IMR-90 (cell line): ENCODE measurements at regions not wholly inside any gene's neighbourhood (a gene's known extent, or its start where the extent isn't known, plus 50 kb on each side); places are given as distances from the start of the nearest gene placed in this dataset.
A peak's percentile ranks its signal among the peaks of the same experiment; 100 is the strongest.

Experiments
- ATAC-seq: fragments of 200-7000 bp; cut with Tn5 transposase; 2 replicates; pipeline ENCODE4 v1.9.1; 2020; ENCODE audit warnings: low read depth, mild to moderate bottlenecking, moderate library complexity
- BruUV-seq: library from RNA; stranded (reverse); fragments of 400-500 nt; replicated peaks from 2 replicates; lab custom pipeline; 2021; lab: Mats Ljungman, UMichigan
- CTCF ChIA-PET: fragments of 300-600 bp; formaldehyde crosslinking; extraction: SDS; loops from one replicate; lab custom pipeline; 2021; ENCODE audit warnings: antibody characterized with exemption; lab: Yijun Ruan, JAX
- POLR2A ChIA-PET: fragments of 300-600 bp; sonication (Branson Sonifier 250); formaldehyde crosslinking; loops from one replicate; lab custom pipeline; 2022; ENCODE audit warnings: antibody characterized with exemption; ENCODE audit not compliant: unreplicated experiment; lab: Charles Lee
- DNase-seq: peaks from one replicate; pipeline ENCODE4 v3.0.0; 2013
- H2AFZ ChIP-seq: replicated peaks from 2 replicates; pipeline ENCODE3; 2013; ENCODE audit warnings: low read length, mild to moderate bottlenecking; ENCODE audit not compliant: poor library complexity
- H2AK5ac ChIP-seq: 2 replicates; pipeline ENCODE4 v1.6.1; 2013; ENCODE audit warnings: low read depth, low read length, inconsistent platforms
- H2AK9ac ChIP-seq: replicated peaks from 2 replicates; pipeline ENCODE3; 2013; ENCODE audit warnings: mild to moderate bottlenecking, low read depth, low read length, moderate library complexity; ENCODE audit not compliant: poor library complexity
- H2BK120ac ChIP-seq: 2 replicates; pipeline ENCODE4 v1.6.1; 2013; ENCODE audit warnings: low read depth, low read length, inconsistent platforms
- H2BK15ac ChIP-seq: 3 replicates; pipeline ENCODE4 v1.6.1; 2013; ENCODE audit warnings: low read depth, low read length, inconsistent platforms
- H2BK20ac ChIP-seq: 2 replicates; pipeline ENCODE4 v1.6.1; 2013; ENCODE audit warnings: low read depth, mild to moderate bottlenecking, inconsistent platforms, low read length, moderate library complexity
- H2BK5ac ChIP-seq: 2 replicates; pipeline ENCODE4 v1.6.1; 2013; ENCODE audit warnings: mild to moderate bottlenecking, low read depth, low read length, inconsistent platforms; ENCODE audit not compliant: poor library complexity, severe bottlenecking
- H3K14ac ChIP-seq: replicated peaks from 2 replicates; pipeline ENCODE4 v1.6.1; 2013; ENCODE audit warnings: low read depth, low read length, inconsistent platforms
- H3K18ac ChIP-seq: 2 replicates; pipeline ENCODE4 v1.6.1; 2013; ENCODE audit warnings: low read depth, low read length, control low read depth
- H3K23ac ChIP-seq: 2 replicates; pipeline ENCODE4 v1.6.1; 2013; ENCODE audit warnings: low read depth, low read length, inconsistent platforms
- H3K27ac ChIP-seq: 2 replicates; pipeline ENCODE4 v1.5.1; 2013; ENCODE audit warnings: mild to moderate bottlenecking, control low read depth, low read length; ENCODE audit not compliant: insufficient read depth
- H3K27me3 ChIP-seq: 2 replicates; pipeline ENCODE4 v1.6.1; 2013; ENCODE audit warnings: low read length; ENCODE audit not compliant: control insufficient read depth, insufficient read depth
- H3K36me3 ChIP-seq: 2 replicates; pipeline ENCODE4 v1.6.1; 2013; ENCODE audit warnings: low read length, mixed read lengths; ENCODE audit not compliant: control insufficient read depth, insufficient read depth
- H3K4ac ChIP-seq: 2 replicates; pipeline ENCODE4 v1.6.1; 2013; ENCODE audit warnings: low read depth, low read length, inconsistent platforms
- H3K4me1 ChIP-seq: 2 replicates; pipeline ENCODE4 v1.6.1; 2013; ENCODE audit warnings: low read length, mixed read lengths; ENCODE audit not compliant: control insufficient read depth, insufficient read depth
- H3K4me2 ChIP-seq: 2 replicates; pipeline ENCODE4 v1.6.1; 2013; ENCODE audit warnings: low read depth, mild to moderate bottlenecking, control low read depth, low read length, moderate library complexity
- H3K4me3 ChIP-seq: 2 replicates; pipeline ENCODE4 v1.5.1; 2013; ENCODE audit warnings: low read depth, mild to moderate bottlenecking, control low read depth, low read length, moderate library complexity; ENCODE audit not compliant: insufficient read depth
- H3K56ac ChIP-seq: 2 replicates; pipeline ENCODE4 v1.6.1; 2013; ENCODE audit warnings: low read length, inconsistent platforms; ENCODE audit not compliant: insufficient read depth; ENCODE audit errors: extremely low read depth
- H3K79me1 ChIP-seq, 2 experiments: 2 replicates each; pipeline ENCODE4 v1.6.1; 2013; ENCODE audit warnings: low read length in 2 of 2, inconsistent platforms in 1 of 2, low read depth in 1 of 2
- H3K9ac ChIP-seq: 2 replicates; pipeline ENCODE4 v1.6.1; 2013; ENCODE audit warnings: low read depth, low read length, control low read depth
- H3K9me1 ChIP-seq: 2 replicates; pipeline ENCODE4 v1.6.1; 2013; ENCODE audit warnings: low read length, inconsistent platforms; ENCODE audit not compliant: insufficient read depth
- H3K9me3 ChIP-seq: 2 replicates; pipeline ENCODE4 v1.6.1; 2013; ENCODE audit warnings: low read length; ENCODE audit not compliant: control insufficient read depth, insufficient read depth
- H4K20me1 ChIP-seq: 2 replicates; pipeline ENCODE4 v1.6.1; 2013; ENCODE audit warnings: low read length, inconsistent platforms; ENCODE audit not compliant: insufficient read depth
- H4K5ac ChIP-seq: 2 replicates; pipeline ENCODE4 v1.6.1; 2013; ENCODE audit warnings: mild to moderate bottlenecking, low read depth, low read length, control low read depth
- H4K8ac ChIP-seq, 2 experiments: 2 replicates each; pipeline ENCODE4 v1.6.1; 2013; ENCODE audit warnings: low read depth in 2 of 2, low read length in 2 of 2, control low read depth in 1 of 2, inconsistent platforms in 1 of 2
- H4K91ac ChIP-seq: 2 replicates; pipeline ENCODE4 v1.6.1; 2013; ENCODE audit warnings: low read depth, low read length, inconsistent platforms; ENCODE audit not compliant: insufficient read depth
- CEBPB ChIP-seq: IDR thresholded peaks from 2 replicates; pipeline ENCODE4 v1.6.1; 2012; ENCODE audit warnings: low read depth, low read length, improper control_type of control experiment
- CHD1 ChIP-seq: IDR thresholded peaks from 2 replicates; pipeline ENCODE4 v1.6.1; 2012; ENCODE audit warnings: low read depth, low read length, improper control_type of control experiment
- CTCF ChIP-seq: conservative IDR thresholded peaks from 2 replicates; pipeline ENCODE4 v1.5.1; 2012; ENCODE audit warnings: mild to moderate bottlenecking, low read depth, low read length, improper control_type of control experiment
- ELK1 ChIP-seq: fragments of 150-350 bp; IDR thresholded peaks from 2 replicates; pipeline ENCODE4 v1.6.1; 2016; ENCODE audit warnings: low read depth, mild to moderate bottlenecking, low read length, moderate library complexity, borderline replicate concordance
- FOS ChIP-seq: fragments of 150-350 bp; IDR thresholded peaks from 2 replicates; pipeline ENCODE4 v1.6.1; 2016; ENCODE audit warnings: low read depth, low read length
- MAFK ChIP-seq: IDR thresholded peaks from 2 replicates; pipeline ENCODE4 v1.6.1; 2012; ENCODE audit warnings: low read depth, low read length, improper control_type of control experiment
- MAZ ChIP-seq: IDR thresholded peaks from 2 replicates; pipeline ENCODE4 v1.6.1; 2012; ENCODE audit warnings: low read depth, mild to moderate bottlenecking, low read length, improper control_type of control experiment, moderate library complexity, borderline replicate concordance
- MXI1 ChIP-seq: IDR thresholded peaks from 2 replicates; pipeline ENCODE4 v1.6.1; 2012; ENCODE audit warnings: low read depth, mild to moderate bottlenecking, low read length, moderate library complexity, borderline replicate concordance
- NFE2L2 ChIP-seq: fragments of 150-350 bp; IDR thresholded peaks from 2 replicates; pipeline ENCODE4 v1.6.1; 2016; ENCODE audit warnings: low read depth, mild to moderate bottlenecking, low read length
- POLR2A ChIP-seq: IDR thresholded peaks from 2 replicates; pipeline ENCODE4 v1.6.1; 2012; ENCODE audit warnings: mild to moderate bottlenecking, low read depth, low read length
- RAD21 ChIP-seq: IDR thresholded peaks from 2 replicates; pipeline ENCODE4 v1.6.1; 2012; ENCODE audit warnings: low read length, improper control_type of control experiment
- RFX5 ChIP-seq: IDR thresholded peaks from 2 replicates; pipeline ENCODE4 v1.8.0; 2012; ENCODE audit warnings: low read depth, mild to moderate bottlenecking, low read length, moderate library complexity
- USF2 ChIP-seq: fragments of 150-350 bp; IDR thresholded peaks from 2 replicates; pipeline ENCODE4 v1.6.1; 2017; ENCODE audit warnings: mild to moderate bottlenecking, antibody characterized with exemption, low read length, low read depth
- WGBS, 2 experiments: methylation state at CpG; one replicate each; pipeline versions ENCODE4 v1.1.5 to v1.1.7; 2013; ENCODE audit warnings: missing lambda C conversion rate in 2 of 2; ENCODE audit not compliant: insufficient read length in 1 of 2; ENCODE audit errors: extremely low coverage in 2 of 2; 5-methylcytosine and 5-hydroxymethylcytosine counted together
- dilution Hi-C: fragments of 300-500 bp; cut with HindIII; formaldehyde crosslinking; loops from one replicate; pipeline ENCODE4 v1.14.3; 2018; ENCODE audit warnings: low sequenced_read_pairs; ENCODE audit not compliant: unreplicated experiment
- in situ Hi-C: fragments of 300-500 bp; cut with MboI; formaldehyde crosslinking; loops from 3 replicates; pipeline ENCODE4 v1.14.3; 2019; ENCODE audit warnings: low sequenced_read_pairs, inconsistent platforms, mixed read lengths
- intact Hi-C: fragments of 100-400 bp; cut with micrococcal nuclease; formaldehyde crosslinking; loops from 2 replicates; pipeline ENCODE4 v1.10.0; 2022

- Histone ChIP-seq H3K4me3 (no peak overlapping the region), H3K4me1 (peaks cover 6% of the 10 kb centered on the region), H2AK9ac (peak overlapping the region; percentile 60), H3K18ac (no peak overlapping the region; the same call in 1 of the 2 replicates), H3K56ac (no peak overlapping the region), H2BK15ac (peak overlapping the region; percentile 84; the same call in 1 of the 3 replicates), H3K9me1 (peaks cover 5% of the 10 kb centered on the region), H3K4me2 (no peak overlapping the region), H2AFZ (peak overlapping the region; percentile 80), H3K27me3 (no peaks in the 10 kb centered on the region), H4K8ac (peak overlapping the region in 1 of 2 experiments; percentile 63; a peak in 1 of 4 replicates), H3K23ac (no peak overlapping the region), H3K9ac (no peak overlapping the region), H3K14ac (no peak overlapping the region), H2BK120ac (peak overlapping the region; percentile 70), H3K9me3 (peaks cover 8% of the 10 kb centered on the region; the same call in 1 of the 2 replicates), H3K36me3 (no peaks in the 10 kb centered on the region), H2BK20ac (peak overlapping the region; percentile 89; the same call in 1 of the 2 replicates), H3K4ac (peak overlapping the region; percentile 70; the same call in 1 of the 2 replicates), H3K27ac (no peak overlapping the region), H4K5ac (peak overlapping the region; percentile 51; the same call in 1 of the 2 replicates), H3K79me1 (peaks cover 0 to 4% of the 10 kb centered on the region in 2 experiments; a peak in 1 of 4 replicates), H4K20me1 (no peaks in the 10 kb centered on the region), H4K91ac (peak overlapping the region; percentile 66), H2AK5ac (peak overlapping the region; percentile 85), H2BK5ac (no peak overlapping the region)
- intact Hi-C loops: loop anchor here (1.0 kb wide), 1 partner anchor 198 kb away; no protein-coding TSS in a partner anchor
- no peak for TF ChIP-seq POLR2A
- no peak for TF ChIP-seq MAZ
- TF ChIP-seq MXI1: no peak
- no peak for TF ChIP-seq CHD1
- no peak for TF ChIP-seq CTCF
- no peak for TF ChIP-seq MAFK
- no peak for TF ChIP-seq USF2
- TF ChIP-seq CEBPB: no peak
- TF ChIP-seq FOS: no peak
- TF ChIP-seq RFX5: no peak
- TF ChIP-seq NFE2L2: no peak
- no peak for TF ChIP-seq ELK1
- TF ChIP-seq RAD21: no peak
- no TSS peak for BruUV-seq
- ChIA-PET CTCF (interaction anchor here (0.6 to 1.2 kb wide), 4 partner anchors 23 to 205 kb away, joined by 3 to 4 read pairs (median 3); no protein-coding TSS in a partner anchor), POLR2A (interaction anchor here (0.5 to 0.8 kb wide), 3 partner anchors 19 to 475 kb away, joined by 3 to 6 read pairs (median 4); no protein-coding TSS in a partner anchor)
- ATAC-seq (no peak), DNase-seq (no peak)
- 94% methylated on average over 3 of the region's 6 CpGs; no CpG with 5 or more reads in 1 of the 2 experiments for WGBS, 2 experiments
- in situ Hi-C loops: no loop called here
- dilution Hi-C loops: no loop called here
Observed at GRCh38 chr2:43023791-43024514, 202.5 kb downstream of the ZFP36L2 start.
